Activated T-helper 9 cell treated with anti-CD3 and anti-CD28 coated beads, Interleukin-2, amount 50 U/mL, for 16 hours (primary cell): ENCODE measurements at regions not wholly inside any gene's neighbourhood (a gene's known extent, or its start where the extent isn't known, plus 50 kb on each side); places are given as distances from the start of the nearest gene placed in this dataset.
A peak's percentile ranks its signal among the peaks of the same experiment; 100 is the strongest.

Experiments
- DNase-seq: peaks from one replicate; pipeline ENCODE4 v3.0.0-alpha.2; 2020; ENCODE audit warnings: low read depth

GRCh38 chr10:3482200-3482993 lies 302.6 kb downstream of the KLF6 start:
- no peak for DNase-seq

DNA sequence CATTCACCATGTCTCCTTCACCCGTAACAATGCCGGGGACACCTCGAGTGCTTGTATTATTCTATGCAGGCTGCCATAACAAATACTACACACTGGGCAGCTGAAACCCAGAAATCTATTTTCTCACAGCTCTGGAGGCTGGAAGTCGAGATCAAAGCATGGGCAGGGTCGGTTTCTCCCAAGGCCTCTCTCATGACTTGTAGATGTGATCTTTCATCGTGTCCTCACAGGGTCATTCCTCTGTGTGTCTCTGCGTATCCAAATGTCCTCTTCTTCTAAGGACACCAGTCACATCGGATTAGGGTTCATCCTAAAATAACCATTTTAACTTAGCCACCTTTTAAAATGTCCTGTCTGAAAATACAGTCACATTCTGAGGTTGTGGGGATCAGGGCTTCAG lies 303.5 kb downstream of the KLF6 start:
- no peak for DNase-seq

DNA sequence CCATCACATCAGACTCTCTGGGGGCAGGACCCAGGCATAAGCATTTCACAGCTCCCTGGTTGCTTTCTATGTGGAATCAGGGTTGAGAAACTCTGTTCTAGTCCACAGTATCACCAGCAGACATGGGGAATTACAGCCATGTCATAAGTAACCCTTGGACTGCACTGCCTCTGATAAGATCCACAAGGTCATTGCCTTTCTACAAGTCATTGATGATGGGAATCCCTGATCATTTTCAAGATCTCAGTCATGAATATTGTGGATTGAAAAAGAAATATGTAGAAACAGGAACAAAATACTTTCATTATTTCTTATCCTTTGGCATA lies 304.1 kb downstream of the KLF6 start:
- no peak for DNase-seq

GRCh38 chr10:3480281-3480989 lies 304.6 kb downstream of the KLF6 start:
- DNase-seq = no peak

DNA sequence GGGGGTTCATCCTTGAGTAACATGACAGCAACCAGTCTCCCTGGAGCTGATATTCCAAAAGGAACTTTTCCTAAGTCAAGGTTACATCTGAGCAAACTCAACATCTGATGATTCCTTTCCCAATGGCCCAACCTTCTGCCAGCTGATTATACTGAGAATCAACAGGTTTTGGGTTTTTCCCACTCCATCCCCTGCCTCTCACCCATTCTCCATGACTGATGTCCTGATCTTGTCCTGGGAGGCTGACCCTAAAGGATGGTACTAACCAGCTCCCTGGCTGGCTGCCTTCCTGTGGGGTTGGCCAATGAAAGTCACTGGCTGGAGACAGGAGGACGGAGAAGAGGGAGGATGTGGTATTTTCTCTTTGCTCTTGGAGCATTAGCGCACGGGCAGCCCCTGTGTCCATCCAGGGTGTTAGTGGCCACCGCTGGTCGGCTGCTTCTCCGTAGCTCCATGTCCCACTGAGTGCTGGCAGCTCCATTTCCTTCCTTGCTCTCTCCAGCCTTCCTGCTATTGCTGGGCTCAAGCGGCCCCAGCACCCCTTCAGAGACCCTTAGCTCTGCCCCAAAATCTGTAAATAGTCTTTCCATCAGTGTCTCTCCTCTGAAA lies 306.2 kb upstream of the PITRM1 start:
- no peak for DNase-seq

- no peak for DNase-seq
Observed at GRCh38 chr10:3478153-3478552, 305.6 kb upstream of the PITRM1 start.

DNA sequence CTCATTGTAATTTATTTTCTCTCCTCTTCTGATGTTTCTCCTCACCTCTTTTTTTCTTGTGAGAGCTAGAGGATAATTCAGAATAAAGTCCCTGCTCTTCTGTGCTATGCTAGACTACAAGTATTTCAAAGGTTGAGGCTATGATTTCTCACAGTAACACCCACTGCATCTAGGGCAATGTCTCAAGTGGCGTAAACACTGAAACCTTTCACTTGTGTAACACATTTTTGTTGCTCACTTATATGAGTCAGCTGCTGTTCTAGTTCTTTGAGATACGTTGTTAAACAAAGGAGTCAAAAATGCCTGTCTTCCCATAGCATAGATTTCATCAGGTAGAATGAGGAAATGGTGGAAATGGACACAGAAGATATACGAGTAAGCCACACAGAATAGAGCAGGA lies 305.1 kb upstream of the PITRM1 start:
- no peak for DNase-seq

DNA sequence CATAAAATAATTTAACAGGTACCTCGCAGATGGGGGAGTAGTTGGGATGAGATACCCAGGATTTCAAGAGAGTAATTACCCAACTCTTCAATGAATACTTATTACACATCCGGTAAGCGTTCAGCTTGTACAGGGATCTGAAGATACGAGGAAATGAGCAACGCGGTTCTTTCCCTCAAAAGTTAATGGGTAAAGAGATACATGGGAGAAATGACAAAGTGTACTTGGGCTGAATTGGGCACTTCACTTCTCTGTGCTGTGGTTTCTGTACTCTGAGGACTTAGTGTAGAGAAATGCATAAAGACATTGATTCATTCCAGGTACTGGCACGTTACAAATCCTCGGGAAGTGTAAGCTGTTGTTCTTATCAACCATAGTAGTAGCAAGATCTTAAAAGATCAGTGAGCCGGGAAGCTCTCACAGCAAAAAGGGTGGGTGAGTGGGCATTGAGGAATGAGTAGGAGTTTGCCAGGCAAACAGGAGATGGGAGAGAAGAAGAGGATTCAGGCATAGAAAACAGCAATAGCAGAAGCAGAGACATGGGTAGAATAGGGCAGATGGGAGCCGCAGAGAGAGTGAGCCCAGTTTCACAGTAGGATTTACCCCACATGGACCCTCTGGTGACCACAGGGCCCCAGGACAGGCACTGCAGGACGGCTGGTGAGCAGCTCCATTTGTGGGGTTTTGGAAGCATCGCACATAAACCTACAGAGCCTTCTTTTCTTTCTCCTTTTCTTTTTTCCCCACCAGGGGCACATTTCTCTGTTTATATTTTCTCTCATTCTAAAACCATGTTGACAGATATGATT lies 304.3 kb upstream of the PITRM1 start:
- DNase-seq = no peak

GRCh38 chr10:3476186-3476585 lies 303.6 kb upstream of the PITRM1 start:
- no peak for DNase-seq

- DNase-seq = no peak
Observed at GRCh38 chr10:3475367-3475766, 302.8 kb upstream of the PITRM1 start.

DNA sequence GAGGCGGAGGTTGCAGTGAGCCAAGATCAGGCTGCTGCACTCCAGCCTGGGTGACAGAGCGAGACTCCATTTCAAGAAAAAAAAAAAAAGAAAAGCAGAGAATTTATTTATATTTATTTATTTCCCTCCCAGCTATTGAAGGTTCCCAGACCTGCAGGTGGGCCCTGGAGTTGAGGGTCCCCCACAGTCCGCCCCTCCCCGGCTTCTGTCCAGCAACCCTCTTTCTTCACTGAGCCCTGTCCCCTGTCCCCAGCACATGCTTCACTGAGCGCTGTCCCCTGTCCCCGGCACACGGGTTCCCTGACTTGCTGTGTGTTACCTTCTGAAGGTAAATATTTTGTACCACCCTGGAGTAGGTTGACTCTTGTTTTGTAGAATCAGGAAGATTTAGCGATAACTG lies 301.7 kb upstream of the PITRM1 start:
- DNase-seq = no peak

GRCh38 chr10:3473271-3473670 lies 300.7 kb upstream of the PITRM1 start:
- no peak for DNase-seq

- DNase-seq = no peak
Observed at GRCh38 chr10:3472287-3473051, 299.9 kb upstream of the PITRM1 start.

GRCh38 chr10:3471927-3472286 lies 299.3 kb upstream of the PITRM1 start:
- DNase-seq = no peak

GRCh38 chr10:3471472-3471871 lies 298.9 kb upstream of the PITRM1 start:
- no peak for DNase-seq

GRCh38 chr10:3470191-3470590 lies 297.6 kb upstream of the PITRM1 start:
- DNase-seq = no peak

GRCh38 chr10:3469639-3470020 lies 297.0 kb upstream of the PITRM1 start:
- no peak for DNase-seq

DNA sequence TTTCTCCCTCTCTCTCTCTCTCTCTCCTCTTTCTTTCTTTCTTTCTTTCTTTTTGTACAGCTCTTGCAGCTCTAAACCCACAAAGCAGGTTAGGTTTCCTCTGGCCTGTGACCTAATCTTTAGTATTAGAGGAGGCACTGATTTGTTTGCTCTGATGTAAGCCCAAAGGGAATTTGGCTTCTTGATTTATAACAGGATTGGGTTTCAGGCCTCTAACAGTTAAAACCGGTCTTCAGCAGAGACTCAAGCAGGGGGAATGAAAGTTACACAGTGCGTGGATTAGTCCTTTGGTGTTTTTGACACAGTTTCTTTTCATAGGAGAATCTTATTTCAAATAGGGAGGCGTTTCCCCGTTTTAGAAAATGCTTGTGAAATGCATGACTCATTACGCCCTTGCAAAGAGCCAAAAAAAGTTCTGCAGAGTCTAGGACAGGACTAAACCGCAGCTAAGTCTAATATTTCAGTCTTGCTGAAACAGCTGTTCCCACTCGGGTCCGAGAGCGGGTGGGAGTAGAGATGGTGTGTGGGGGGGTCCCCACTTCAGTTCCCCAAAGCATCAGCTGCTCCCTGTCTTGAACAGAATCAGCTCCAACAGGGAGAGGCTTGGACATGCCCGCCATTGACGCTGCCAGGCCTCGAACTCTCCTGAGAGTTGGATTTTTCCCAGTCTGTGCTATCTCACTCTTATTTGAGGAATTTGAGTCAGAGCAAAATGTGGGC lies 296.5 kb upstream of the PITRM1 start:
- no peak for DNase-seq

DNA sequence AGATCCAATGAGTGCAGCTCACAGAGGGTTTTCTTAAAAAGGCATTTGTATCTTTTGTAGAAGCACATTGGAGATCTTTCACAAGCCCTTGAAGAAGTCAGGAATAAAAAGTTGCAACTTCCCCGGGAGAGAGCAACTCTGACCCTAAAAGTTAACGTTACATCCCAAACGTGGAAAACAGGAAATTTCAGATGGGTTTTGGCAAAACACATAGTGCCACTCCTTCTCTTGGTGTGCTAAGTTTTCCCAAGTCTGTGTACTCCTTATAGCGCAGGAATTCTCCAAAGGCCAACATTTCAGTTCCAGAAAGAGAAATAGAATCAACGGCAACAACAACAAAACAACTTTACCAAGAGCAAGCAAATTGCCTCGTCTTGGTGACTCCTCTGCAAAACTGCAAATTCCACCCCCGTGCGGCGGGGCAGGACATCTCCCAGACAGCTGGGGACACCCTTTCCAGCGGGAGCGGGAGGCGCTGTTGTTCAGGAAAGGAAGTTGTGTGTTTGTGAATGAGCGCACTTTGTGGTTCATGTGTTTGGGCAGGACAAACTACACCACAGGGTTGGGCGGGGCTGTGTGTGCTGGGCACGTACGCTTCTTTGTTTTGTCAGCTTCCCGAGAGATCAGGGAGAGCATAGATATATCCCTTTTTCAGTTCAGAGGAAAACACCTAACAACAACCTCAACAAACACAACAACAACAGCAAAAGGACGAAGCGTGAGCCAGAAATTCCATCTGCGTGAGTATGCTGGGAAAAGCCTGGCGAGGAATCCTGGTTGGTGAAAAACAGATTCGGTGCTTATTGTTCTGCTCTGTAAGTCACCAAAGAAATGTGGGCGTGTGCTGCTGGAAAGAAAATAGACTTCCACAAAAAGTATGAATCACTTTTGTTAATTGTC lies 294.7 kb upstream of the PITRM1 start:
- DNase-seq = peak; percentile 9

DNA sequence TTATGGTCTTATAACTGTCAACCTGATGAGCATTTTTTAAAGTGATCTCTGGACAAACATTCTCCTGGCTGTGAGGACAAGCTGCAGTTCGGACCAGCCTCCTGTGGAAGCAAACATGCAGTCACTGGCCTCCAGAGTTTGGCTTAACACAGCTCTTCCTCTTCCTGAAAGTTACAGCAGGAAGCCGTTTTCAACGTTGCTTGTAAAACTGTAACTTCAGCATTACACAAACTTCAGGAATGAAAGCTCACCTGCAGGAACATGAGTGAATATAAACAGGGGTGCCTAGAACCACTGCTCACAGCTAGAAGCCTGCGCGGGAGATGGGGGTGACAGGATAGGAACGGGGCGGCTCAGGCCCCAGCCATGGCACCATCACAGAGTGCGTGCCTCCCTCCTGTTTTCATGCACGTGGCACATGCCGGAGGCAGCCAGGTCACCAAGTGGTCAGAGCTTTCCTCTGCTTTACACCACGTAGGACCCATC lies 292.9 kb upstream of the PITRM1 start:
- no peak for DNase-seq
